ENCODE measurements at regions not wholly inside any gene's neighbourhood (a gene's known extent, or its start where the extent isn't known, plus 50 kb on each side); places are given as distances from the start of the nearest gene placed in this dataset.

DNA sequence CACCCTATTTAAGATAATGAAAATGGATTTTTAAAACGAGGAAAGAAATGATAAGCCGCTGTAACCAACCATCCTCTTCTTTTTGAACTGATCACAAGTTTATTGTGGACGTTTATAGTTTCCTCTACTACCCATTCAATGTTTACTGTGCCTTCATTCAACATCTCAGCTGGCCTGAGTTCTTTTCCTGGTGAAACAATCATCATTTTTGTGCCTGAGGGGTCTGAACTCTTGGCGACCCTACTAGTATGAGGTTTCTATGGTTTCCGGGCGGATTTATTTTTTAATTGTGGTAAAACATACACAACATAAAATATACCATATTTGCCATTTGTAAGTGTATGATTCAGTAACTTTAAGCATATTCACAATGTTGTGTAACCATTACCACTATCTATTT is 100.7 kb downstream of the SPRY1 start:
- Histone ChIP-seq H3K9me3 (ENCODE audit: control insufficient read depth, low read length) (no peaks in the 10 kb centered on the region), H3K4me3 (ENCODE audit: extremely low read depth, insufficient read depth, low read length, poor library complexity, severe bottlenecking) (no peak overlapping the region), H3K27ac (ENCODE audit: low read depth, low read length, severe bottlenecking) (no peak overlapping the region), H3K36me3 (ENCODE audit: control insufficient read depth, insufficient read depth, low read length) (no peaks in the 10 kb centered on the region), H3K4me1 (ENCODE audit: control insufficient read depth, insufficient read depth, low read length, poor library complexity, severe bottlenecking) (no peaks in the 10 kb centered on the region)
- WGBS, 2 experiments (ENCODE audit: insufficient coverage in 2 of 2): 82 to 90% methylated on average over 2 of the region's 6 CpGs

- no peaks in the 10 kb centered on the region for H3K36me3 ChIP-seq (ENCODE audit: control insufficient read depth, insufficient read depth, low read length)
- no CpG with 5 or more reads among the region's 1 CpG for WGBS, 2 experiments (ENCODE audit: insufficient coverage in 2 of 2)
- no peak overlapping the region for H3K27ac ChIP-seq (ENCODE audit: low read depth, low read length, severe bottlenecking)
- H3K4me3 ChIP-seq (ENCODE audit: extremely low read depth, insufficient read depth, low read length, poor library complexity, severe bottlenecking): no peak overlapping the region
- no peaks in the 10 kb centered on the region for H3K9me3 ChIP-seq (ENCODE audit: control insufficient read depth, low read length)
- H3K4me1 ChIP-seq (ENCODE audit: control insufficient read depth, insufficient read depth, low read length, poor library complexity, severe bottlenecking): peaks cover 6% of the 10 kb centered on the region
These were observed 105.1 kb downstream of the SPRY1 start for GRCh38 chr4:123501733-123502132.

- Histone ChIP-seq H3K36me3 (ENCODE audit: control insufficient read depth, insufficient read depth, low read length) (no peaks in the 10 kb centered on the region), H3K4me1 (ENCODE audit: control insufficient read depth, insufficient read depth, low read length, poor library complexity, severe bottlenecking) (peaks cover 6% of the 10 kb centered on the region), H3K4me3 (ENCODE audit: extremely low read depth, insufficient read depth, low read length, poor library complexity, severe bottlenecking) (no peak overlapping the region), H3K9me3 (ENCODE audit: control insufficient read depth, low read length) (no peaks in the 10 kb centered on the region), H3K27ac (ENCODE audit: low read depth, low read length, severe bottlenecking) (no peak overlapping the region)
- 95 to 100% methylated on average over 2 to 3 of the region's 4 CpGs for WGBS, 2 experiments (ENCODE audit: insufficient coverage in 2 of 2)
These were observed 107.2 kb downstream of the SPRY1 start for GRCh38 chr4:123503698-123504363.

- Histone ChIP-seq H3K36me3 (ENCODE audit: control insufficient read depth, insufficient read depth, low read length) (no peaks in the 10 kb centered on the region), H3K9me3 (ENCODE audit: control insufficient read depth, low read length) (no peaks in the 10 kb centered on the region), H3K27ac (ENCODE audit: low read depth, low read length, severe bottlenecking) (peak overlapping the region; percentile 95), H3K4me3 (ENCODE audit: extremely low read depth, insufficient read depth, low read length, poor library complexity, severe bottlenecking) (peak overlapping the region; percentile 42), H3K4me1 (ENCODE audit: control insufficient read depth, insufficient read depth, low read length, poor library complexity, severe bottlenecking) (peaks cover 6% of the 10 kb centered on the region)
- WGBS, 2 experiments (ENCODE audit: insufficient coverage in 2 of 2): 0 to 3% methylated on average over 24 to 37 of the region's 58 CpGs
These were observed 108.8 kb downstream of the SPRY1 start for GRCh38 chr4:123505095-123506010.

DNA sequence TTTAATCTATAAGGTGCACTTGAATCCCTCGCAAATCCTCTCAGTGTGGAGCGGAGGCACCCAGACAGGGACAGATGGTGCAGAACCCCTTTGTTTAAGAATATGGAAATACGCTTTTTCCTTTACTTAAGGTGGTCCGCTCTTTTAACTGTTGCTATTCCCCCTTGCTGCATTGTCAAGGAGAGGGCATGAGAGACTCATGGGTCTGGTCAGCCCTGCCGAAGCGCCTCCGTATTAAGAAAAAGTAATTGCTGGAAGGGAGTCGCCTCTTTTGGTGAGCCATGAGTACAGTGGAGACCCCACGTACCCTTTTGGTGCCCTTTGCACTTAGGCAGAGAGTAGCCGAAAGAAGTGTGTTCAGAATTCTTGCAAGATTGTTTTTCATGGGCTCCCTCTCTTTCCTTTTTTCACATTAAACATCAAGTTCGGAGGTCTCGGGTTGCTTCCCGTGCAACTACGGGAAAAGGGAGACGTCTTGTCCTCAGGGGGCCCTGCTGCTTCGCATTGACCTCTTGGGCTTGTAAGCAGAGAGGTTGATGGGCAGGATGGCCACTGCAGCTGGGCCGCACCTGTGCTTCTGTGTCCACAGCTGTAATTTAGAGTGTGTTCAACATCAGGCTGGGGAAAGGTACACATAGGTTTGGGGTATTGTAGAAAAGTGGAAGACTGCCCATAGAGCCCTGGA is 109.6 kb downstream of the SPRY1 start:
- WGBS, 2 experiments (ENCODE audit: insufficient coverage in 2 of 2): 19 to 20% methylated on average over 10 to 13 of the region's 17 CpGs
- Histone ChIP-seq H3K4me3 (ENCODE audit: extremely low read depth, insufficient read depth, low read length, poor library complexity, severe bottlenecking) (peak overlapping the region; percentile 42), H3K36me3 (ENCODE audit: control insufficient read depth, insufficient read depth, low read length) (no peaks in the 10 kb centered on the region), H3K4me1 (ENCODE audit: control insufficient read depth, insufficient read depth, low read length, poor library complexity, severe bottlenecking) (peaks cover 6% of the 10 kb centered on the region), H3K9me3 (ENCODE audit: control insufficient read depth, low read length) (no peaks in the 10 kb centered on the region), H3K27ac (ENCODE audit: low read depth, low read length, severe bottlenecking) (peak overlapping the region; percentile 95)

DNA sequence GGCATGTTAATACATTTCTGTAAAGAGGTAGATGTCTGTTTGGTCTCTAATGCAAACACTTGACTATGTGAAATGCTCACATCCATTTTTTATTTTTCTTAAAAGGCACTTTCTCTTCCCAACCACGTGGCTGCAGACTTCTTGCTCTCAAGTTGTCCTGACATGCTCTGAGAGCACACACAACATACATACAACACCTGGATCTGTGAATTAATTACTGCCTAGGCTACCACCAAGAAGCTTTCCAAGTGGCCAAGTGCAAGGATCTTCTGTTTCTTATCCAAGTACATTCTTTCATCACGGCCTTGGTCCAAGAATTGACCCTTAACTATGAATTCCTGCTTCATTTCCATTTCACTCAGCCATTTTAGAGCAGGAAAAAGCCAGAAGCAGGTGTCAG is 110.8 kb downstream of the SPRY1 start:
- Histone ChIP-seq H3K36me3 (ENCODE audit: control insufficient read depth, insufficient read depth, low read length) (no peaks in the 10 kb centered on the region), H3K27ac (ENCODE audit: low read depth, low read length, severe bottlenecking) (no peak overlapping the region), H3K9me3 (ENCODE audit: control insufficient read depth, low read length) (no peaks in the 10 kb centered on the region), H3K4me1 (ENCODE audit: control insufficient read depth, insufficient read depth, low read length, poor library complexity, severe bottlenecking) (peaks cover 6% of the 10 kb centered on the region), H3K4me3 (ENCODE audit: extremely low read depth, insufficient read depth, low read length, poor library complexity, severe bottlenecking) (no peak overlapping the region)
- 69 to 70% methylated on average over 2 of the region's 2 CpGs for WGBS, 2 experiments (ENCODE audit: insufficient coverage in 2 of 2)

DNA sequence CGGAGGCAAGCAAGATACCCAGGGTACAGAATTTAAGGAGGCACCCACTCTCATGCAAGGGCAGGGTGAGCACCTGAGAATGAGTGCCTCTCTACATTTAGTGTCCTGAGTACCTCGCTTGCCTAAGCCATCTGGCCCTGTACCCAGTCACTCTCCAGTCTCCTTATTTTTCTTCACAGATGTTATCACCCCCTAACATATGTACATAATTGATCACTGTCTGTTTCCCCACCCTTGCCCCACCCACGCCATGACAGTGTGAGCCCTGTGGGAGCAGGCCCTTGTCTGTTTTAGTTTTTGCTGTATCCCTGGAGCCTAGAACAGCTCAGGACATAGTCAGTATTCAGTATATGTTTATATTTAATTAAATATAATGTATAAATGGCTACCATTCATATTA is 113.6 kb downstream of the SPRY1 start:
- WGBS, 2 experiments (ENCODE audit: insufficient coverage in 2 of 2): 100% methylated on average over 2 of the region's 3 CpGs
- Histone ChIP-seq H3K9me3 (ENCODE audit: control insufficient read depth, low read length) (no peaks in the 10 kb centered on the region), H3K4me1 (ENCODE audit: control insufficient read depth, insufficient read depth, low read length, poor library complexity, severe bottlenecking) (peaks cover 3% of the 10 kb centered on the region), H3K4me3 (ENCODE audit: extremely low read depth, insufficient read depth, low read length, poor library complexity, severe bottlenecking) (no peak overlapping the region), H3K36me3 (ENCODE audit: control insufficient read depth, insufficient read depth, low read length) (no peaks in the 10 kb centered on the region), H3K27ac (ENCODE audit: low read depth, low read length, severe bottlenecking) (no peak overlapping the region)

GRCh38 chr4:123510659-123511058 is 114.1 kb downstream of the SPRY1 start:
- WGBS, 2 experiments (ENCODE audit: insufficient coverage in 2 of 2): 90 to 97% methylated on average over 2 to 3 of the region's 3 CpGs

DNA sequence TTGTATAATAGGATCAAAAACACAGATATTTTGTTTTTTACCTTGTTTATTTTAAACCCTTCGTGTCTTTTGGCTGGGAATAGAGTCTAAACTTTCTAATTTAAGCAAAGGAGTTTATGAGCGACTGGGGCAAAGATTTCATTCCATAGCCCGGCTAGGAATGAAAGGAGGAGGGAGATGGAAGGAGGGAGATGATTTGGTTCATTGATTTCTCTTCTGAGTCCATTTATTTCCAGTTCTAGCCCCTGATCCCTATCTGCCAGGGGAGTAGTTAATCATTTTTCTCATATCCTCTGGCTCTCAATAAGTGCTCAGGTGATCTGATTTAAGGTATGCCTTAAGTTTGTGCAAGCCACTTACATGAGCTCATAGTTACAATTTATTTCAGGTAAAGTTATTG is 120.0 kb downstream of the SPRY1 start:
- Histone ChIP-seq H3K36me3 (ENCODE audit: control insufficient read depth, insufficient read depth, low read length) (no peaks in the 10 kb centered on the region), H3K4me1 (ENCODE audit: control insufficient read depth, insufficient read depth, low read length, poor library complexity, severe bottlenecking) (no peaks in the 10 kb centered on the region), H3K9me3 (ENCODE audit: control insufficient read depth, low read length) (no peaks in the 10 kb centered on the region), H3K4me3 (ENCODE audit: extremely low read depth, insufficient read depth, low read length, poor library complexity, severe bottlenecking) (no peak overlapping the region), H3K27ac (ENCODE audit: low read depth, low read length, severe bottlenecking) (no peak overlapping the region)
- WGBS, 2 experiments (ENCODE audit: insufficient coverage in 2 of 2): 93% methylated on average over 2 of the region's 3 CpGs; no CpG with 5 or more reads in 1 of the 2 experiments

More at GRCh38 chr4:123510659-123511058, 114.1 kb downstream of the SPRY1 start:
- no peak overlapping the region for H3K27ac ChIP-seq (ENCODE audit: low read depth, low read length, severe bottlenecking)
- no peak overlapping the region for H3K4me3 ChIP-seq (ENCODE audit: extremely low read depth, insufficient read depth, low read length, poor library complexity, severe bottlenecking)
- peaks cover 3% of the 10 kb centered on the region for H3K4me1 ChIP-seq (ENCODE audit: control insufficient read depth, insufficient read depth, low read length, poor library complexity, severe bottlenecking)
- no peaks in the 10 kb centered on the region for H3K36me3 ChIP-seq (ENCODE audit: control insufficient read depth, insufficient read depth, low read length)
- no peaks in the 10 kb centered on the region for H3K9me3 ChIP-seq (ENCODE audit: control insufficient read depth, low read length)

- Histone ChIP-seq H3K4me1 (ENCODE audit: control insufficient read depth, insufficient read depth, low read length, poor library complexity, severe bottlenecking) (no peaks in the 10 kb centered on the region), H3K36me3 (ENCODE audit: control insufficient read depth, insufficient read depth, low read length) (no peaks in the 10 kb centered on the region), H3K4me3 (ENCODE audit: extremely low read depth, insufficient read depth, low read length, poor library complexity, severe bottlenecking) (no peak overlapping the region), H3K27ac (ENCODE audit: low read depth, low read length, severe bottlenecking) (no peak overlapping the region), H3K9me3 (ENCODE audit: control insufficient read depth, low read length) (no peaks in the 10 kb centered on the region)
- WGBS, 2 experiments (ENCODE audit: insufficient coverage in 2 of 2): 96 to 97% methylated on average over 3 of the region's 3 CpGs
These were observed 120.6 kb downstream of the SPRY1 start for GRCh38 chr4:123517176-123517575.
